PC-3 (cell line): ENCODE measurements at regions not wholly inside any gene's neighbourhood (a gene's known extent, or its start where the extent isn't known, plus 50 kb on each side); places are given as distances from the start of the nearest gene placed in this dataset.
"Not testable (repeated sequence)": the region's sequence is repeated elsewhere in the genome, so short reads cannot be mapped to it uniquely, and the experiment has no call there.

Experiments used
- ATAC-seq: fragments of 200-7000 bp; cut with Tn5 transposase; 2 replicates; pipeline ENCODE4 v1.9.1; 2020; ENCODE audit warnings: mild to moderate bottlenecking, moderate library complexity
- BruUV-seq: library from RNA; stranded (reverse); fragments of 400-500 nt; replicated peaks from 2 replicates; lab custom pipeline; 2021; lab: Mats Ljungman, UMichigan
- CTCF ChIA-PET: fragments of 300-600 bp; sonication (Branson Sonifier 250); formaldehyde crosslinking; loops from one replicate; lab custom pipeline; 2022; ENCODE audit warnings: antibody characterized with exemption; lab: Charles Lee
- POLR2A ChIA-PET: fragments of 300-600 bp; sonication (Branson Sonifier 250); formaldehyde crosslinking; loops from one replicate; lab custom pipeline; 2022; ENCODE audit warnings: antibody characterized with exemption; ENCODE audit not compliant: unreplicated experiment; lab: Charles Lee
- DNase-seq: peaks from one replicate; pipeline ENCODE4 v3.0.0-alpha.2; 2015
- H2AFZ ChIP-seq: fragments of 300-600 bp; sonication (generic); 2 replicates; pipeline ENCODE4 v1.6.0; 2016; ENCODE audit warnings: antibody characterized with exemption, low read length
- H3F3A ChIP-seq: fragments of 300-600 bp; sonication (generic); one replicate; pipeline ENCODE4 v1.6.0; 2017; ENCODE audit warnings: antibody characterized with exemption, low read length, control low read depth, mild to moderate bottlenecking; ENCODE audit not compliant: unreplicated experiment
- H3K27ac ChIP-seq: fragments of 300-600 bp; sonication (generic); 2 replicates; pipeline ENCODE4 v1.5.1; 2016; ENCODE audit warnings: mild to moderate bottlenecking, low read length
- H3K27me3 ChIP-seq: fragments of 300-600 bp; sonication (generic); 2 replicates; pipeline ENCODE4 v1.6.1; 2016; ENCODE audit warnings: low read length, mixed read lengths
- H3K36me3 ChIP-seq: fragments of 300-600 bp; sonication (generic); 2 replicates; pipeline ENCODE4 v1.6.1; 2016; ENCODE audit warnings: low read depth, mixed run types, low read length, mixed read lengths
- H3K4me1 ChIP-seq: fragments of 300-600 bp; sonication (generic); 2 replicates; pipeline ENCODE4 v1.5.1; 2016; ENCODE audit warnings: low read length; ENCODE audit not compliant: insufficient read depth
- H3K4me2 ChIP-seq: fragments of 300-600 bp; sonication (generic); 2 replicates; pipeline ENCODE4 v1.6.0; 2016; ENCODE audit warnings: low read length
- H3K4me3 ChIP-seq: fragments of 300-600 bp; sonication (generic); 2 replicates; pipeline ENCODE4 v1.5.1; 2016; ENCODE audit warnings: mild to moderate bottlenecking, low read length, mixed read lengths
- H3K79me2 ChIP-seq: fragments of 300-600 bp; sonication (generic); 2 replicates; pipeline ENCODE4 v1.6.1; 2017; ENCODE audit warnings: low read length, mixed read lengths
- H3K9ac ChIP-seq: fragments of 300-600 bp; sonication (generic); 2 replicates; pipeline ENCODE4 v1.6.0; 2016; ENCODE audit warnings: mild to moderate bottlenecking, low read length
- H3K9me2 ChIP-seq: fragments of 300-600 bp; sonication (generic); replicated peaks from 2 replicates; pipeline ENCODE4 v1.6.1; 2016; ENCODE audit warnings: mixed run types, low read length, mixed read lengths
- H3K9me3 ChIP-seq: fragments of 300-600 bp; sonication (generic); 2 replicates; pipeline ENCODE4 v1.6.1; 2016; ENCODE audit warnings: low read length, mixed read lengths
- H4K20me1 ChIP-seq: fragments of 300-600 bp; sonication (generic); 2 replicates; pipeline ENCODE4 v1.6.1; 2016; ENCODE audit warnings: low read length, mixed read lengths
- CTCF ChIP-seq: fragments of 300-600 bp; sonication (generic); conservative IDR thresholded peaks from 2 replicates; pipeline ENCODE4 v1.5.1; 2017; ENCODE audit warnings: antibody characterized with exemption, low read depth, mild to moderate bottlenecking, low read length
- EZH2 ChIP-seq: fragments of 300-600 bp; sonication (generic); IDR thresholded peaks from one replicate; pipeline ENCODE4 v1.6.1; 2017; ENCODE audit warnings: antibody characterized with exemption, mild to moderate bottlenecking, low read length; ENCODE audit not compliant: unreplicated experiment
- EZH2phosphoT487 ChIP-seq: fragments of 300-600 bp; sonication (generic); IDR thresholded peaks from 2 replicates; pipeline ENCODE4 v1.6.1; 2018; ENCODE audit warnings: mild to moderate bottlenecking, antibody characterized with exemption, low read length, borderline replicate concordance
- intact Hi-C: fragments of 100-400 bp; cut with micrococcal nuclease; formaldehyde crosslinking; loops from 2 replicates; pipeline ENCODE4 v1.9.0; 2023

GRCh38 chr1:29998686-29999085 is 724.7 kb downstream of the MATN1 start:
- ChIA-PET POLR2A (no interaction called here), CTCF (no interaction called here)
- ATAC-seq (no peak), DNase-seq (no peak)
- H4K20me1 ChIP-seq = no peaks in the 10 kb centered on the region
- no peak overlapping the region for H2AFZ ChIP-seq
- no peaks in the 10 kb centered on the region for H3K4me1 ChIP-seq
- H3K9me3 ChIP-seq = 0 out of 2 replicates have a peak, but pooled peaks cover 5% of the 10 kb centered on the region
- H3K27ac ChIP-seq = no peak overlapping the region
- H3K9me2 ChIP-seq = no peaks in the 10 kb centered on the region
- no peaks in the 10 kb centered on the region for H3K79me2 ChIP-seq
- no peak overlapping the region for H3K9ac ChIP-seq
- no peaks in the 10 kb centered on the region for H3F3A ChIP-seq
- TF ChIP-seq EZH2phosphoT487 = no peak
- no peak for TF ChIP-seq EZH2
- no peak for TF ChIP-seq CTCF
- H3K4me2 ChIP-seq = no peak overlapping the region
- H3K4me3 ChIP-seq = no peak overlapping the region
- no peaks in the 10 kb centered on the region for H3K36me3 ChIP-seq
- no TSS peak for BruUV-seq
- intact Hi-C loops = no loop called here
- H3K27me3 ChIP-seq = no peaks in the 10 kb centered on the region

GRCh38 chr1:29997818-29998217 is 725.6 kb downstream of the MATN1 start:
- H3F3A ChIP-seq, H3K4me1 ChIP-seq, ATAC-seq, DNase-seq, H3K4me3 ChIP-seq, CTCF ChIA-PET, H3K9me3 ChIP-seq, H3K36me3 ChIP-seq, H3K27ac ChIP-seq, H3K9ac ChIP-seq, H3K9me2 ChIP-seq, H3K4me2 ChIP-seq, POLR2A ChIA-PET, H3K79me2 ChIP-seq, BruUV-seq, H3K27me3 ChIP-seq, intact Hi-C loops, H4K20me1 ChIP-seq, H2AFZ ChIP-seq: not testable (repeated sequence)

- CTCF ChIA-PET = no interaction called here
- no peaks in the 10 kb centered on the region for H3K9me2 ChIP-seq
- intact Hi-C loops = no loop called here
- no peak overlapping the region for H3K4me2 ChIP-seq
- no peaks in the 10 kb centered on the region for H4K20me1 ChIP-seq
- H3K4me1 ChIP-seq = no peaks in the 10 kb centered on the region
- DNase-seq = no peak
- no peak overlapping the region for H3K9ac ChIP-seq
- no peak overlapping the region for H3K27ac ChIP-seq
- H3K9me3 ChIP-seq = 0 out of 2 replicates have a peak, but pooled peaks cover 5% of the 10 kb centered on the region
- POLR2A ChIA-PET = no interaction called here
- no peak overlapping the region for H3K4me3 ChIP-seq
- no peaks in the 10 kb centered on the region for H3F3A ChIP-seq
- TF ChIP-seq CTCF (no peak), EZH2 (no peak), EZH2phosphoT487 (no peak)
- H3K79me2 ChIP-seq = no peaks in the 10 kb centered on the region
- BruUV-seq = no TSS peak
- no peaks in the 10 kb centered on the region for H3K36me3 ChIP-seq
- no peak overlapping the region for H2AFZ ChIP-seq
- ATAC-seq = no peak
- no peaks in the 10 kb centered on the region for H3K27me3 ChIP-seq
Observed at GRCh38 chr1:29993950-29994349, 729.4 kb downstream of the MATN1 start.
